Endometrial microvascular endothelial cells (primary cell): ENCODE measurements at regions not wholly inside any gene's neighbourhood (a gene's known extent, or its start where the extent isn't known, plus 50 kb on each side); places are given as distances from the start of the nearest gene placed in this dataset.
"Not testable (repeated sequence)": the region's sequence is repeated elsewhere in the genome, so short reads cannot be mapped to it uniquely, and the experiment has no call there.

Source experiments
- in situ Hi-C: cut with HindIII; loops from 2 replicates; pipeline ENCODE4 v1.10.0; 2017; ENCODE audit warnings: low sequenced_read_pairs, low pct_unique_long_range_greater_than_20kb; ENCODE audit errors: inconsistent ontology term

DNA sequence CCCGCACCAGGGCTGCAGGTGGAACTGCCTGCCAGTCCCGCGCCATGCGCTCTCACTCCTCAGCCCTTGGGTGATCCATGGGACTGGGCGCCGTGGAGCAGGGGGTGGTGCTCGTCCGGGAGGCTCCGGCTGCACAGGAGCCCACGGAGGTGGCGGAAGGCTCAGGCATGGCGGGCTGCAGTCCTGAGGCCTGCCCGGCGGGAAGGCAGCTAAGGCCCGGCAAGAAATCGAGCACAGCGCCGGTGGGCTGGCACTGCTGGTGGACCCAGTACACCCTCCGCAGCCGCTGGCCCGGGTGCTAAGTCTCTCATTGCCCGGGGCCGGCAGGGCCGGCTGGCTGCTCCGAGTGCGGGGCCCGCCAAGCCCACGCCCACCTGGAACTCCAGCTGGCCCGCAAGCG is 976.0 kb downstream of the ADGRL2 start:
- in situ Hi-C loops: not testable (repeated sequence)

DNA sequence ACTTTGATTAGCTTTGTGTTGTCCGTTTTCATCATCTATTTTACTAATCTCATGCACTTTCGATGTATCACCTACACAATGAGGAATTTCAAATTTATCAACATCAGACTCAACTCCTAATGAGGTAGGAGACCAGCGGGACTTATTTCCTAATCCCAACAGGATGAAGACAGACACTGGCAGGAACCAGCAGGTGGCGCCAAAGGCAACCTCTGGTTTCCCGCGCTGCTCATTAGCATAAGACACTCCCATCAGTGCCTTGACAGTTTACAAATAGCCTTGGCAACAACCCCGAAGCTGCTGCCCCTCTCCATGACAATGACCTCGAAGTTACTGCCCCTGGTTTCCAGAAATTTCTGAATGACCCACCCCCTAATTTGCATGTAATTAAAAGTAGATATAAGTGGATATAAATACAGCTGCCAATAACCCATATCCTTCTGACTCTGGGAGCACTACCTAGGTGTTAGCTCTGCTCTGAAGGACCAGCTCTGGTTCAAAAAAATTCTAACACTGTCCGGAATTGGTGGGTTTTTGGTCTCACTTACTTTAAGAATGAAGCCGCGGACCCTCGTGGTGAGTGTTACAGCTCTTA is 974.8 kb downstream of the ADGRL2 start:
- in situ Hi-C loops: no loop called here

GRCh38 chr1:82762829-82763532 is 962.2 kb downstream of the ADGRL2 start:
- in situ Hi-C loops: no loop called here

GRCh38 chr1:82759035-82759434 is 958.3 kb downstream of the ADGRL2 start:
- in situ Hi-C loops: no loop called here

DNA sequence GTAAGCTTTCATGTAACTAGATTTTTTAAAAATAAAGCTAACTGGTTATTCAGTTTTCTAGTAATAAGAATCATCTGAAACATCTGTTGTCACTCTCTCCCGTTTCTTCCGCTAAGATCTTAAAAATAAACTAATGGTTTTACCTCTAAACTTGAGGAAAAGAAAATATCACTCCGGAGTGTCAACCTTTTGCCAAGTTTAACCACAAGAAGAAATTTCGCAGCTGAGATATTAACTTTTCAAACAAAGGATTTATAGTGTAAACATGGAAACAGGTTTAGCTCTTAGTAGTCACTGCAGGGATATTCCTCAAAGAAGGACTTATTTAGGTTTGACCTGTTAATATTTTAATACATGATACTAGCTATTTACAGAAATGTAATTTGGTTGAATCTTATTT is 954.9 kb downstream of the ADGRL2 start:
- in situ Hi-C loops: no loop called here

- in situ Hi-C loops: no loop called here
These were observed 954.5 kb downstream of the ADGRL2 start for GRCh38 chr1:82755191-82755590.

GRCh38 chr1:82752046-82752445 is 951.3 kb downstream of the ADGRL2 start:
- in situ Hi-C loops: no loop called here

DNA sequence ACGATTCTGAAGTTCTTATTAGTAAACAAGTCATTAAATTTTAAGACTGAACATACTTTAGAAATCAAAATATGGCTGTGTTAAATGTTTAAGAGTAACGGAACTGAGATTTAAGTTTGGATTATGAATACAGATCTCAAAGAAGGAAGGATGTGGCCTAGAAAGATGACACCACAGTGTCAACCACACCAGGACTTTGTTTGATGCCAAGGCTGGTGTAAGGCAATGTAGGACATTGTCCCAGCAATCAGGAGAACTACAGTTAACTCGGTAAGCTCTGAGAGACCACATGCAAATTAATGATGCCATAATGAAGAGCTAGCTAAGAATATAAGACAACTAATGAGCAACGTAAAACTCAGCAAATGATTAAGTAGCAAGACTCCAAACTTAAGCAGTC is 932.9 kb downstream of the ADGRL2 start:
- in situ Hi-C loops: no loop called here

DNA sequence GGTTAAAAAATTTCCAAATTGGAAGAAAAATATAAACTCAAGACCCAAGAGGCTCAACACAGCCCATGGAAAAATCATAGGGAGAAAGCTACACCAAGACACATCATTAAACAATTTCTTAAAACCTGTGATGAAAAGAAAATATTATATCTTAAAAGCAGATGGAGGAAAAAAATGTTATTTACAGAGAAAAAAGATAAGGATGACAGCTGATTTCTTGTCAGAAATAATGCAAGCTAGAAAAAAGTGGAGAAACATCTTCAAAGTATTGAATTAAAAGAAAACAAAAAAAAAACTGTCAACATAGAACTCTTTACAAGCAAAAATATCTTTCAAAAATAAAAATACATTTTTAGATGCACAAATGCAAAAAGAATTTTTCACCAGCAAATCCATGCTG is 930.5 kb downstream of the ADGRL2 start:
- in situ Hi-C loops: no loop called here

DNA sequence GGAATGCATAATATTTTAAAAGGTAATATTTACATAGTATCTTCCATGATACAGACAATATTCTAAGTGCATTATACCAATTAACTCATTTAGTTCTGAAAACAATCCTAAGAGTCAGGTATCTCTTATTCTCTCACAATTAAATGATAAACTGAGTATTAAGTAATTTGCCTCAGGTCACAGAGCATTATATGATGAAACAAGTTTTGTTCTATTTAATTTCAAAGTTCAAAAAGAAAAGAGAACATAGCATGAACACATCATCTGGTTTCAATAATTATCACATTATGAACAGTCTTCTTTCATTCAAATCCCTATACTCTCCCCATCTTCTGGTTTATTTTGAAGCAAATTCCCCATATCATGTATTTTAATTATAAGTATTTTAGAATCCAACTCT is 927.5 kb downstream of the ADGRL2 start:
- in situ Hi-C loops: no loop called here

DNA sequence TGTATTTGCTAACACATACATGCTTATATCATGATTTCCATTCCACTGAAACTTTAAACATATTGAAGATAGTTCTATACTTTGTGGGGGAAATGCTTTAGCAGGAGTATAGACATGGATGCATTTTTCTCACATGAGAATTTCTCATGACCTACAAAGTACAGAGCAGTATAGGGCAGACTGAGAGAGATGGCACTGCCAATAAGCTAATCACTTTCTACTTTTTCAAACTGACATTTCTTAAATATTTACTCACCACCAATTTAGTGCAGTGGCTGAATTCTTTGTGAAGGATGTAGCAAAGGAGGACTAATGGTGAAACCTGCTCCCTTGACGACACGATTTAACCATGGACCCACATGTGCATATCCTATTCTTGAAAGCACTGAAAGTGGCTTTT is 923.5 kb downstream of the ADGRL2 start:
- in situ Hi-C loops: loop anchor here (25.0 kb wide), 1 partner anchor 912 kb away; the partner anchor contains the start of gene ADGRL2

DNA sequence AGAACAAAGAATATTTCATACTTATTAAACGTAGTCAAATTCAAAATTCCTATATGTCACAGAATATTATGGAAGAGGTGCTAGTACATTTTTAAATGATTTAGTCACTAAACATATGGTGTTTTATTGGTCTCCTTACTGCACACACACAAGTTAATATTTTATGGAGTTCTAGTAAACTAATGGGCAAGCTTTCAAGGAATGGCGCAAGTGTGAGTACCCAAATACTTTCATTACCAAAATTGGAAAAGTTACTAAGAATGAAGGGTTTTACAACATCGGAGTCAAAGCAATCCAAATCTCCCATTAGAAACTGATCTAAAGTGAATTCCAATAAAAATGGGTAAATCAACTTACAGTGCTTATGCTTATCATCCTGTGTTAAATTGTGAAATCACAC is 921.9 kb downstream of the ADGRL2 start:
- in situ Hi-C loops: loop anchor here (25.0 kb wide), 1 partner anchor 910 kb away; the partner anchor contains the start of gene ADGRL2

DNA sequence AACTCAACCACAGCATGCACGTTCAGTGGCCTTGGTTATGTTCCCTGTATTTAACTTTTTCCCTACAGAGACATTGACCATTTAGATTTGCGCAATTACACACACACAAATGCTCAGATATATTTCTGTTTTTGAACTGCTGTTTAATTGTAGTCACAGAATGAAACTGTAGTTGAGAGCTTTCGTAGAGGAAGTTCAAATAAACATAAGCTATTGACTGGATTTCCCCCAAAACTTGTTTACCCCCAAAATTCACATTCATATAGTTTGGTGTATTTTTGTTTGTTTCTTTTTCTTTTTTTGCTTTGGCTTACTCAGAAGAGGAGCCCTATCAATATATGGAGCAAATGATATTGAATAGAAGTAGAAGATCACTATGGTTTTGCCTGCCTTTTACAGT is 921.0 kb downstream of the ADGRL2 start:
- in situ Hi-C loops: loop anchor here (25.0 kb wide), 1 partner anchor 909 kb away; the partner anchor contains the start of gene ADGRL2

DNA sequence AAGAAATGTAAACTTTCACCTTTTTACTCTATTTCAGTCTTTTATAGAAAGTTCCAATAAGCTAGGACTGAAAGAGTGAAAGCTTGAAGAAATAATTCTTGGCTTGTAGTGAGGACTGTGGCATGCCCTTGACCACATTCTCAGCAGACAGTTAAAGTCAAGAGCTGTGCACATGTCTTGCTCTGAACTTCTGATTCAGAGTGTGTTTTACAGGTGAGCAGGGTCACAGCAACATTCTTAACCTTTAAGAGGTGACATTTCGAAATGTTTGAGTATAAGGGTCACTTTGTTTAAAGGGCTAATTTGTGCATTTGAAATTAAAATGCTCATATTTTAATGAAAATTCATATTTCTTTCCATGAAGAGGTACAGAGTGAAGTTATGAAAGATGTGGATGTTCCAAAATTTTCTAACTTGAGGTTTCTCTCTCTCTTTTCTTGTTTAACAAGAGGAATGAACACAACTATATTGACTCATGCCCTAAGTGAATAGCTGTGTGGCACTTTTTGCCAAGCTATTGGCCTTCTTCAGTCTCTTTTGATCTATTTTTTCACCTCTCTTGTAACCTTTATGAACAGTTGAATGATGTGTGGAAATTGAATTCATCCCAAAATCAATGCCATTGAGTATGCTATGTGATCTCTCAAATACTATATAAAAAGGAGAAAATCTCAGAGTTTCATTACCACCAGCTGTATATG is 918.1 kb downstream of the ADGRL2 start:
- in situ Hi-C loops: loop anchor here (25.0 kb wide), 1 partner anchor 907 kb away; the partner anchor contains the start of gene ADGRL2

DNA sequence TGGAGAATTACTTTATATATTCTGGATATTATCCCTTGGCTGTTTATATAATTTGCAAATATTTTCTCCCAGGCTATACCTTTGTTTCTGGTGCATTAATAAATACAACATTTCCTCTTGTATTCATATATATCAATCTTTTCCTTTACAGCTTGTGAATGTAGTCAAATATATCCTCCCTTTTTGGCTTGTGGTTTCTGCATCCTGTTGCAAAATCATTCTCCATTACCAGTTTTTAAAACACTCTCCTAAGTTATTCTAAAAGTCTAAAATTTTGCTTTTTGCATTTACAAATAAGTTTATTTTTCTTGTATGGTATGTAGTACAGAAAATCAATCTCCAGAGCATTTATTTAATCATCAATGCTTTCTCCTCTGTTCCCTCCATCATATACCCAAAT is 909.4 kb downstream of the ADGRL2 start:
- in situ Hi-C loops: loop anchor here (25.0 kb wide), 1 partner anchor 898 kb away; the partner anchor contains the start of gene ADGRL2

DNA sequence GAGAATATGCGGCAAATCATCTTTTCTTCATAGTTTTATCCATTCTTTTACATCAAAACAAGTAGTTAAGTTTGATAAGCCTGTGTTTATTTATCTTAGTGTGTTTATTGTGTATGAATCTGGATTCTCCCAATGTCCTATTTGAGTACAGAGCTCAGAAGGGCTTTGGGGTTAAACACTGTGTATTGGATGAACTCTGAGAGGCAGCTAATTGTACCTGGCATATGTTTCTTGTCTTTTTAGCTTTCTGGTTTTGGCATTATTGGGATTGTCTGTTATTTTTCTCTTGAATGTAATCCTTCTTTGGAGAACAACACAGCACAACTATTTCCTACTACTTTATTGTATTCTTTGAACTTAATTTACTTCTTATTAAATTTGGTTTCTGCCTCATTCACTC is 906.9 kb downstream of the ADGRL2 start:
- in situ Hi-C loops: loop anchor here (25.0 kb wide), 1 partner anchor 895 kb away; the partner anchor contains the start of gene ADGRL2

DNA sequence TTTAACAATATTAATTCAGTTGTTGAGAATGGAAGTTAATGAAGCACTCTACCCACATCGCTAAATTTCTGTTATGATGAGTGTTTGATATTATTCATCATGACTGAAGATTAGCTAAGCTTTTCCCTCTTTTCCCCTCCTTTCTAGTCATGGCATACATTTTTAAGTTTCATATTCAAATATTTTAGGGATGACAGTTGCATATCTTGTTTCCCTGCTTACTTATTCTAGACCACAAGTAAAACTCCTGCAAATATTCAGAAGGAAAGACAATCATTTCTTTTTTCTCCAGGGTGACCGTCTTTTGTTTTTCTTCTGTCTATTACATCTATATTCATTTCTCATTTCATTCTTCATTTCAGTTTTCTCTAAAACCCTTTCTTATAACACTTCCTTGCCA is 906.0 kb downstream of the ADGRL2 start:
- in situ Hi-C loops: loop anchor here (25.0 kb wide), 1 partner anchor 894 kb away; the partner anchor contains the start of gene ADGRL2

DNA sequence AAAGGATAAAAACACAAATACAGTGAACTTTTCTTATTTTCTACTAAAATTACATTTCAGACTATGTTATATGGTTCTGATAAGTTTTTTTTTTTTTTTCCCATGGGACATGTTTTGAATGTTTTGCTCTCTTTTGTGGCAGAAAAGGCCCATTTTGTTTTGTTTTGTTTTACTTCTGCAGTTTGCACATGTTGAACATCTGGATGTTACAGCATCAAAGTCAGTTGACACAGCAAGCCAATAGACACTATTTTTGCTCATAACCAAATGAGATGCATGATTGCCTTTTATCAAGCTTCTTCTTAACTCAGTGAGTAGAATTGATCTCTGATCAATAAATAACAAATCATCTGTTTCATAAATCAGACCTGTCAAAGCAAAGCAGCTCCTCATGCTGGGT is 904.2 kb downstream of the ADGRL2 start:
- in situ Hi-C loops: loop anchor here (25.0 kb wide), 1 partner anchor 893 kb away; the partner anchor contains the start of gene ADGRL2

DNA sequence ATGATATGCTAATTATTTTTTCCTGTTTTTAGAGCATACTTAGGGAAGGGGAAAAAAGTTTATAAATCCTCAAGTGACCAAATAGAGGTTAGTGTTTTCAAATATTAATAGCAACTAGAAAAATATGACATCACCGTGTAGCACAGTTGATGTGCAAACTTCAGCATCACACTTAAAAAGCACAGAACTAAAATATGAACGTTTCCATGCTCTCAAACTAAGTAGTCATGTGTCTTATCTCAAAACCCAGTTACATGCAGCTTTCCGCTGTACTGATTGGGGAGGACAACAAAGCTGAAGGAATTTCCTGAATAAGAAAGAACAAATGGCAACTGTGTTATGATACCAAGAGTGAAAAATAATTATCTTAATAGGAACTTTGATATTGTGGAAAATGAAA is 903.7 kb downstream of the ADGRL2 start:
- in situ Hi-C loops: loop anchor here (25.0 kb wide), 1 partner anchor 892 kb away; the partner anchor contains the start of gene ADGRL2
